Heart right ventricle (tissue), 16 donors: ENCODE measurements at regions not wholly inside any gene's neighbourhood (a gene's known extent, or its start where the extent isn't known, plus 50 kb on each side); places are given as distances from the start of the nearest gene placed in this dataset.
A peak's percentile ranks its signal among the peaks of the same experiment; 100 is the strongest.

Source experiments
- ATAC-seq, 8 donors: fragments of 200-7000 bp; cut with Tn5 transposase; one replicate each; pipeline ENCODE4 v1.9.1; 2020; ENCODE audit warnings: mild to moderate bottlenecking in 8 of 8, moderate library complexity in 8 of 8, moderate number of reproducible peaks in 1 of 8
- DNase-seq, 2 donors: peaks; one replicate each; pipeline ENCODE4 v3.0.0-alpha.2; 2020
- H3K27ac ChIP-seq, 10 donors: fragments of 200-600 bp; sonication (generic) in 2 of 10; one replicate each; pipeline versions ENCODE4 v1.5.0 to v1.8.0; 2020 to 2022; ENCODE audit warnings: mild to moderate bottlenecking in 3 of 10
- H3K27me3 ChIP-seq, 7 donors: fragments of 200-600 bp; one replicate each; pipeline ENCODE4 v1.8.0; 2021 to 2022; ENCODE audit warnings: mild to moderate bottlenecking in 2 of 7
- H3K36me3 ChIP-seq, 9 donors: fragments of 200-600 bp; sonication (generic) in 1 of 9; one replicate each; pipeline versions ENCODE4 v1.5.0 to v1.8.0; 2020 to 2022; ENCODE audit warnings: mild to moderate bottlenecking in 2 of 9
- H3K4me1 ChIP-seq, 9 donors: fragments of 200-600 bp; sonication (generic) in 1 of 9; one replicate each; pipeline versions ENCODE4 v1.5.0 to v1.8.0; 2020 to 2022; ENCODE audit warnings: mild to moderate bottlenecking in 4 of 9
- H3K4me3 ChIP-seq, 10 donors: fragments of 200-600 bp; sonication (generic) in 2 of 10; one replicate each; pipeline versions ENCODE4 v1.5.0 to v1.8.0; 2020 to 2022; ENCODE audit warnings: mild to moderate bottlenecking in 7 of 10, moderate library complexity in 2 of 10
- H3K9me3 ChIP-seq, 11 donors: fragments of 200-600 bp in 10 of 11; sonication (generic) in 2 of 11; one replicate each; pipeline versions ENCODE4 v1.5.0 to v1.8.0; 2013 to 2022; ENCODE audit warnings: mild to moderate bottlenecking in 2 of 11, control low read depth in 1 of 11, moderate library complexity in 1 of 11
- WGBS, 2 donors: extraction: QIAGEN DNeasy Blood & Tissue Kit; methylation state at CpG; one replicate each; pipeline ENCODE4 v1.1.7; 2013; ENCODE audit warnings: inconsistent platforms in 1 of 2; 5-methylcytosine and 5-hydroxymethylcytosine counted together
- intact Hi-C, 10 donors: fragments of 100-400 bp; cut with DNase I; formaldehyde crosslinking; loops; one replicate each; pipeline versions ENCODE4 v1.11.1 to v1.14.2; 2022
- TF ChIP-seq, protein P1 (sequence below), 9 donors: fragments of 200-600 bp; sonication (generic) in 2 of 9; IDR thresholded peaks; one replicate each; pipeline versions ENCODE4 v1.5.0 to v1.8.0; 2021 to 2022; ENCODE audit warnings: antibody characterized with exemption in 9 of 9, mild to moderate bottlenecking in 5 of 9, moderate library complexity in 1 of 9
- donor health status: Arrhythmogenic right ventricular cardiomyopathy.
- donor health status: ischemic (EF 13 %, LVEDD 7.1; RV severe dilation, severe dysfunction).
- donor health status: healthy with polysubstance abuse.
- donor health status: DM: no; HTN: yes; CAD: no.
- donor health status: DM: no; HTN: no; CAD: no.
- donor health status: ischemic (EF 25% LVEDD 6.9; RV normal size, moderate dysfunction).
- donor health status: ischemic (EF 25% LVEDD 5.7; RV mildly dilated, moderate dysfunction).
- donor health status: healthy.
- donor health status: DM: yes; HTN: yes; CAD: no.
- donor health status: Ischemic cardiomyopathy.
- donor health status: ischemic (EF 35%, LVEDD 5.7; RV mildly dilated, moderate dysfunction).
- donor health status: nonischemic (EF 11% LVEDD 7.7; RV severe dilation, severe dysfunction).
- donor health status: DM: yes; HTN: yes; CAD: no.
- donor health status: PGD.
- donor health status: ischemic (EF 29% LVEDD 5.4; RV normal size, mild dysfunction).
- donor health status: nonischemic (EF 23%, LVEDD 6.1; RV moderate dilation, normal function).

DNA sequence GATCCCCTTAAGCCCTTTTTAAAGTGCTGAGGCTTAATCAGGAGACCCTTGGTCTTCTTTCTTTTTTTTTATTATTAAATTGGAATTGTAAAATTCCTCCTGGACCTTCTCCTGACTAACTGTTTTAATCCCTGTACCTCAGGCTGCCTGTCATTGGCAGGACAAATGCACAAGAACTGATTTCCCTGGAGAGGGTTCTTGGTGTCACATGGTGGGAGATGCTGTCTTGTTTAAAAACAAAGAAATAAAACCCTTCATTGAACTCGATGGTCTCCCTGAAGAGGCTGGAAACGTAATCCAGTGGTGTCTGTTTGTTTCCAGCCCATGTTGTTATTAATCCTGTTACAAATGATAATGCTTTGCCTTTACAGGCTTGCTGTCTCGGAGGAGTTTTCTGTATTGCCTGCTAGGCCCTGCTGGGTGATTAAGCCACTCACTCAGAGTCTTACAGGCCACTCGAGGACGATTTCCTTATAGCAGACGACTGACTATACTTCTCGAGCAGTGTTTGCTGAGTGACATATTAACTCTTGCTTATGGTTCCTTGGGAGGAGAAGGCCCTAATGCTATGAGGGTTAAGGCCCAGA, 100.5 kb upstream of the MGAT5 start:
- Histone ChIP-seq H3K27ac (peak overlapping the region in 1 of 10 donors; percentile 30), H3K4me1 (peaks cover 0 to 71% (median 50%) of the 10 kb centered on the region in 9 donors), H3K36me3 (peaks cover 0 to 7% (median 0%) of the 10 kb centered on the region in 9 donors), H3K27me3 (no peaks in the 10 kb centered on the region), H3K9me3 (no peaks in the 10 kb centered on the region), H3K4me3 (no peak overlapping the region)
- intact Hi-C loops = no loop called here
- ATAC-seq (no peak), DNase-seq (no peak)
- 63 to 69% methylated on average over 7 of the region's 7 CpGs for WGBS, 2 donors
- TF ChIP-seq, protein P1, sequence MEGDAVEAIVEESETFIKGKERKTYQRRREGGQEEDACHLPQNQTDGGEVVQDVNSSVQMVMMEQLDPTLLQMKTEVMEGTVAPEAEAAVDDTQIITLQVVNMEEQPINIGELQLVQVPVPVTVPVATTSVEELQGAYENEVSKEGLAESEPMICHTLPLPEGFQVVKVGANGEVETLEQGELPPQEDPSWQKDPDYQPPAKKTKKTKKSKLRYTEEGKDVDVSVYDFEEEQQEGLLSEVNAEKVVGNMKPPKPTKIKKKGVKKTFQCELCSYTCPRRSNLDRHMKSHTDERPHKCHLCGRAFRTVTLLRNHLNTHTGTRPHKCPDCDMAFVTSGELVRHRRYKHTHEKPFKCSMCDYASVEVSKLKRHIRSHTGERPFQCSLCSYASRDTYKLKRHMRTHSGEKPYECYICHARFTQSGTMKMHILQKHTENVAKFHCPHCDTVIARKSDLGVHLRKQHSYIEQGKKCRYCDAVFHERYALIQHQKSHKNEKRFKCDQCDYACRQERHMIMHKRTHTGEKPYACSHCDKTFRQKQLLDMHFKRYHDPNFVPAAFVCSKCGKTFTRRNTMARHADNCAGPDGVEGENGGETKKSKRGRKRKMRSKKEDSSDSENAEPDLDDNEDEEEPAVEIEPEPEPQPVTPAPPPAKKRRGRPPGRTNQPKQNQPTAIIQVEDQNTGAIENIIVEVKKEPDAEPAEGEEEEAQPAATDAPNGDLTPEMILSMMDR (IDR thresholded peaks at IDR 0.05) = no peak

DNA sequence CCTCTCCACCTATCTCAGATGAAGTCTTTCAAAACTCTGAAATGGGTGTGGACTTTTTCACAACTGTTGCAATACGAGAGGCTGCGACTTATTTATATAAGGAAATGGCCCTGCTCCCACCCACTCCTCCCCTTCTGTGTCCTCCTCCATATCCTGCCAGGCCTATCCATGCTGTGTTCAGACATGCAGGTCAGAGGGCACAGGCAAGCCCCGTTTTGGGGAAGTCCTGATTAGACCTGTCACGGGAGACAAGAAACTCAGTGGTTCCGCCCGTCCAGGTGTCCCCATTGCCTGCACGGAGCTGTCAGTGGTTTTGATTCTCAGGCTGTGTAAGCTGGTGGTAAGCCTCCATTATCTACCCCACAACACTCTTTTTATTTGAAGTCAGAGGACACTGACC, 99.6 kb upstream of the MGAT5 start:
- Histone ChIP-seq H3K4me1 (peaks cover 0 to 75% (median 56%) of the 10 kb centered on the region in 9 donors), H3K27ac (peak overlapping the region in 3 of 10 donors; percentile 6 to 30 (median 29)), H3K27me3 (no peaks in the 10 kb centered on the region), H3K4me3 (no peak overlapping the region), H3K9me3 (no peaks in the 10 kb centered on the region), H3K36me3 (peaks cover 0 to 7% (median 0%) of the 10 kb centered on the region in 9 donors)
- WGBS, 2 donors = 45 to 50% methylated on average over 7 of the region's 7 CpGs
- TF ChIP-seq, protein P1 (IDR thresholded peaks at IDR 0.05) = no peak
- ATAC-seq (peak in 7 of 8 donors; percentile 22 to 52 (median 40)), DNase-seq (no peak)
- intact Hi-C loops = no loop called here

DNA sequence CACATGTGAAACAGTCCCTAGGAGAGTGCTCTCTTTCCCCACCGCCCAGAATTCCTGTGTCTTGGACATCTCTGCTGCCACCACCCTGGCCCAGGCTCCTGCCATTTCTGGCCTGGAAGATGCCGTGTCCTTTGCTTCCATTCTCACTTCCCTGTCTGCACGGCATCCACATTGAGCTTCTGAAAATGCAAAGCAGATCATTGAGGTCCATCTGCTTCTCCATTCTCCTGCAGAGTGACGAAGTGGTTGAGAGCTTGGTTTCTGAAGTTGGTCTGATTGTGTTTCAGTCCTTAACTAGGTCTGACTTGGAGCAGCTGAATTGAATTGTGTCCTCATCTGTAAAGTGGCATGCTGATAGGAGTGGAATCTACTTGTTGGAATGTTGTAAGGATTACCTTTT, 98.7 kb upstream of the MGAT5 start:
- intact Hi-C loops = no loop called here
- ATAC-seq (peak in 1 of 8 donors; percentile 7), DNase-seq (no peak)
- TF ChIP-seq, protein P1 (IDR thresholded peaks at IDR 0.05) = no peak
- Histone ChIP-seq H3K36me3 (peaks cover 0 to 7% (median 0%) of the 10 kb centered on the region in 9 donors), H3K4me1 (peaks cover under 1 to 75% (median 65%) of the 10 kb centered on the region in 9 donors), H3K27me3 (no peaks in the 10 kb centered on the region), H3K9me3 (no peaks in the 10 kb centered on the region), H3K4me3 (no peak overlapping the region), H3K27ac (no peak overlapping the region)
- 53 to 71% methylated on average over 4 of the region's 4 CpGs for WGBS, 2 donors

DNA sequence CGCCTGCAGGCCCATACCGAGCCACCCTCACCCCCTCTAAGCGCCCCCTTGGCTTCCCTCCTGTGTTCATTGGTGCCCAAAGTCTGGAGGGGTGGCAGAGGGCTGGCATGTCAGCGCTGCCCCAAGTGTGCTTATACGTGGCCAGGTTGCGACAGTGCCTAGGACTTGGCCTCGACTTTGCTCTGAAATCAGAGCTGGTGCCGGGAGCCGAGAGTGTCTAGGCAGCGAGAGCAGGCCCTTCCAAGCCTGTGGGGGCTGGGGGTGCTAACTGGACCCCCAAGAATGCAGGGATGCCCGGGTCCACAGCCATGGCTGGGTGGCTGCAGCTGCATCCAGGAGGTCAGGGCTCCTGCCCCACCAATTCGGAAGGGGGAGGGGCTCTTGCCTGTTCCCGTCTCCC, 95.6 kb upstream of the MGAT5 start:
- peak in 4 of 8 donors; percentile 3 to 51 (median 12) for ATAC-seq
- intact Hi-C loops = no loop called here
- TF ChIP-seq, protein P1 (IDR thresholded peaks at IDR 0.05) = no peak
- Histone ChIP-seq H3K27me3 (no peaks in the 10 kb centered on the region), H3K9me3 (no peaks in the 10 kb centered on the region), H3K27ac (peak overlapping the region in 1 of 10 donors; percentile 23), H3K4me1 (peaks cover 13 to 93% (median 86%) of the 10 kb centered on the region in 9 donors), H3K36me3 (peaks cover 0 to 7% (median 0%) of the 10 kb centered on the region in 9 donors), H3K4me3 (no peak overlapping the region)
- WGBS, 2 donors = 80 to 89% methylated on average over 13 of the region's 13 CpGs
- DNase-seq = no peak
